Spleen (tissue), 7 donors: ENCODE measurements at regions not wholly inside any gene's neighbourhood (a gene's known extent, or its start where the extent isn't known, plus 50 kb on each side); places are given as distances from the start of the nearest gene placed in this dataset.

Experiments
- CTCF ChIP-seq, 11 experiments: fragments of 200-600 bp in 7 of 11; fragments of 450-650 bp in 4 of 11; sonication (generic) in 4 of 11; IDR thresholded peaks in 8 of 11; conservative IDR thresholded peaks in 3 of 11; 1 replicate in 7 of 11; 2 replicates in 4 of 11; pipeline versions ENCODE4 v1.4.0 to v1.8.0; 2016 to 2021; ENCODE audit warnings: antibody characterized with exemption in 11 of 11, inconsistent platforms in 4 of 11, mild to moderate bottlenecking in 1 of 11
- POLR2A ChIP-seq, 3 donors: fragments of 450-650 bp; IDR thresholded peaks; one replicate each; pipeline ENCODE4 v1.5.1; 2017; ENCODE audit warnings: antibody characterized with exemption in 3 of 3, mild to moderate bottlenecking in 1 of 3
- POLR2AphosphoS5 ChIP-seq, 3 donors: sonication (generic); formaldehyde crosslinking; IDR thresholded peaks; one replicate each; pipeline ENCODE4 v1.5.1; 2017; ENCODE audit warnings: antibody characterized with exemption in 3 of 3
- donor health status: DM: no; HTN: no; CAD: no; lungs with moderate emphysema.
- donor health status: DM: no; HTN: no; CAD: no.
- donor health status: DM: no; HTN: no; CAD: no.

DNA sequence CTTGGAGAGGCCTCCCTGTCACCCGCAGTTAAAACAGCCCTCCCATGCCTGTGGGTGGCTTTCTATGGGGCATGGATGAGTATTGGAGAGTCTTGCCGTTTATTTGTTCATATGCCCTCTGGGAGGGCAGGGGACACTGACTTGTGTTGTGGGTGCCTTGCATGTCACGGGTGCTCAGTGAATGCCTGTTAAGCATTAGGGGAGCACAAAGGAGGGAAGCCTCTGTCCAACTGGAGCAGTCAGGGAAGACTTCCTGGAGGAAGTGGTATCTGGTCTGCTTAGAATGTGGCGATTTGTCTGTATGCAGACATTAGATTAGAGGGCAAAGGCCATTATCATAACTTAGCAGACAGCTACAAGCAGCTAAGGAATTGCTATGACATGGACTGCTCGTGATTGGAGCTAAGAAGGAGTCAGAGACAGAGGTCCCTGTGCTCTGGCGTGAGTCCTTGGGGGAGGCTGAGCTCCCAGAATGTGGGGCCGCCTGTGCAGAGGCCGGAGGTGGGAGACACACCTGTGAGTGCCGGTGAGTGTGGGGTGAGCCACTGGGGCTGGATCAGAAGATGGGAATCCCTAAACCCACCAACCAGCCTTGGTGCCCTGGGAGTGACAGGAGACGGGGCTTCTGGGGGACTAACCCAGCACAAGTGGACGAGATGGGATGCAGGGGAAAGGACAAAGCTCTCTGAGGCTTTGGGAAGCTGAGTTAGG is 286.1 kb downstream of the SEC14L1 start:
- TF ChIP-seq POLR2AphosphoS5 (IDR thresholded peaks at IDR 0.05) = no peak
- TF ChIP-seq CTCF (IDR thresholded peaks at IDR 0.05 in 8 of 11, conservative IDR thresholded peaks at IDR 0.05 in 3 of 11) = no peak
- TF ChIP-seq POLR2A (IDR thresholded peaks at IDR 0.05) = no peak
